Tibial nerve (tissue), 4 donors: ENCODE measurements at regions not wholly inside any gene's neighbourhood (a gene's known extent, or its start where the extent isn't known, plus 50 kb on each side); places are given as distances from the start of the nearest gene placed in this dataset.

ENCODE experiments used
- CTCF ChIP-seq, 5 experiments: fragments of 200-600 bp in 3 of 5; fragments of 450-650 bp in 2 of 5; sonication (generic) in 3 of 5; IDR thresholded peaks; one replicate each; pipeline ENCODE4 v1.5.1; 2016 to 2019; ENCODE audit warnings: antibody characterized with exemption in 5 of 5, mild to moderate bottlenecking in 3 of 5, moderate library complexity in 2 of 5
- EP300 ChIP-seq, 2 donors: sonication (generic); formaldehyde crosslinking; IDR thresholded peaks; one replicate each; pipeline ENCODE4 v1.6.1; 2017; ENCODE audit warnings: antibody characterized with exemption in 2 of 2, mild to moderate bottlenecking in 1 of 2
- POLR2A ChIP-seq, 2 donors: fragments of 450-650 bp; IDR thresholded peaks; one replicate each; pipeline ENCODE4 v1.6.1; 2017; ENCODE audit warnings: antibody characterized with exemption in 2 of 2, mild to moderate bottlenecking in 2 of 2, moderate library complexity in 2 of 2

- TF ChIP-seq POLR2A (IDR thresholded peaks at IDR 0.05): no peak
- no peak for TF ChIP-seq CTCF (IDR thresholded peaks at IDR 0.05)
- TF ChIP-seq EP300 (IDR thresholded peaks at IDR 0.05): no peak
These were observed 572.6 kb downstream of the TLR4 start for GRCh38 chr9:118276784-118277183.
